Cerebellar nuclear complex (tissue), 1 donor: ENCODE measurements at regions not wholly inside any gene's neighbourhood (a gene's known extent, or its start where the extent isn't known, plus 50 kb on each side); places are given as distances from the start of the nearest gene placed in this dataset.

Experiments
- DNase-seq, 2 experiments: peaks; one replicate each; lab custom pipeline; 2025; lab: John Stamatoyannopoulos, UW

DNA sequence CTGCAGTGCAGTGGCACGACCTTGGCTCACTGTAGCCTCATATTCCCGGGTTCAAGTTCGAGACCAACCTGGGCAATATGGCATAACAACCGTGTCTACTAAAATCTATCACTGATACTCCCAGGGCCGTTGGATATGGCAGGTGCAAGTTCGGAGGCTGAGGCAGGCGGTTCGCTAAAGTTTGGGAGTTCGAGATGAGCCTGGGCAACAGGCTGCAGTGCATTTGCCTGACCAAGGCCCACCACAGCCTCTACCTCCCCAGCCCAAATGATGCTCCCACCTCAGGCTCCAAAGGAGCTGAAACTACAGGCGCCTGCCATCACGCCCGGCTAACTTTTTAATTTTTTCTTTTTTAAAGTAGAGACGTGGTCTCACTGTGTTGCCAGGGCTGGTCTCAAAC is 177.1 kb upstream of the ALG10B start:
- no peak for DNase-seq

DNA sequence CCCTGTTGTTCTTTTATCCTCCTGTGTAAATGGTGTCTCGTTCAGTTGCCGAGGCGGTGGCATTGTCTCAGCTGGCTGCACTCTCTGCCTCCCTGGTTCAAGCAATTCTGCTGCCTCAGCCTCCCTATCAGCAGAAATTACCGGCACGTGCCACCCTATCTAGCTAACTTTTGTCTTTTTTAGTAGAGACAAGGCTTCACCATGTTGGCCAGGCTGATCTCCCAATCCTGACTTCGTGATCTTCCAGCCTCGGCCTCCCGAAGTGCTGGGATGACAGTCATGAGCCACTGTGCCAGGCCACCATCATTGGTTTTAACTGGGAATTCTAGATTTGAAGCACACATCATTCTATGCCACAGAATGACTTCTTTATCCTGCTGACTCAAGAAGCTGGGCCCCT is 175.3 kb upstream of the ALG10B start:
- no peak for DNase-seq

DNA sequence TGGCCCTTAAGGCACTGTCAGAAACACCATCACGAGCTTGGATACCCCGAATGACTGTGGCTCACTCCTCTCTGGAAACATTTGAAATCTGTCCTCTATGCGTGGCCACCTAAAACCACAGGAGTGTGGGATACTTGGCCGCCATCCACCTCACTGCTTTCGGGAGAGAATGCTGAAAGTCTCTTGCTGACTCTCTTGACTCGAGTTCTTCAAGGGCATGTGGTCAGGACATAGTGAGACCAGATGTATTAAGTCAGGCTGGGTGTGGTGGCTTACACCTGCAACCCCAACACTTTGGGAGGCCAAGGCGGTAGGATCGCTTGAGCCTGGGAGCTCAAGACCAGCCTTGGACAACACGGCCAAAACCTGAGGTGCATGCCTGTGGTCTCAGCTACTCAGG is 174.7 kb upstream of the ALG10B start:
- no peak for DNase-seq

DNA sequence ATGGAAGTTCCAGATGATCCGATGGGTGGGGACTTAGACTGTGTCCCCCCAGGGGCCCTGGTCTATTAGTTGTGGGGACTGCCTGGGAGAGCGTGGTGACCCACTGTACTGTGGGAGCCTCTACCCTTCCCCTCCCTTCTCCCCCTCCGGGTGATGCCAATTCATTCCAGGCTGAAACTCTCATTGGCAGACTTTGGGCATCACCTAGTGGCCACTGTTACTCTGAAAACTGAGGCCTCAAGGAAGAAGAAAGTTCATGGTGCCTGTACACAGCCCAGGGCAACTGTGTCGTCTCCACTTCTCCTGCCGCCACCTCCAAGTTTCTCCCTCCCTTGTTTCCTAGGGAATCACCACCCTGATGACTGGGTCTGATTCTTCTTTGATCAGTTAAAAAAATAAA is 173.6 kb upstream of the ALG10B start:
- no peak for DNase-seq

DNA sequence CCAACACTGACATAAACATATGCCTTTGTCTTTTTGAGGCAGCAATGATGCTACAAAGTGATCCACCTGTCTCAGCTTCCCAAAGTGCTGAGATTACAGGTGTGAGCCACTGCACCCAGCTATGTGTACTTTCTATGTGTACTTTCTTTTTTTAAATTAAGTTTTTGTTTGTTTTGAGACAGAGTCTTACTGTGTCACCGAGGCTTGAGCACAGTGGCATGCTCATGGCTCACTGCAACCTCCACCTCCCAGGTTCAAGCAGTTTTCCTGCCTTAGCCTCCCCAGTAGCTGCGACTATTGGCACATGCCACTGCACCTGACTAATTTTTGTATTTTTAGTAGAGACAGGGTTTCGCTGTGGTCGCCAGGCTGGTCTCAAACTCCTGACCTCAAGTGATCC is 172.5 kb upstream of the ALG10B start:
- DNase-seq, result no peak

DNA sequence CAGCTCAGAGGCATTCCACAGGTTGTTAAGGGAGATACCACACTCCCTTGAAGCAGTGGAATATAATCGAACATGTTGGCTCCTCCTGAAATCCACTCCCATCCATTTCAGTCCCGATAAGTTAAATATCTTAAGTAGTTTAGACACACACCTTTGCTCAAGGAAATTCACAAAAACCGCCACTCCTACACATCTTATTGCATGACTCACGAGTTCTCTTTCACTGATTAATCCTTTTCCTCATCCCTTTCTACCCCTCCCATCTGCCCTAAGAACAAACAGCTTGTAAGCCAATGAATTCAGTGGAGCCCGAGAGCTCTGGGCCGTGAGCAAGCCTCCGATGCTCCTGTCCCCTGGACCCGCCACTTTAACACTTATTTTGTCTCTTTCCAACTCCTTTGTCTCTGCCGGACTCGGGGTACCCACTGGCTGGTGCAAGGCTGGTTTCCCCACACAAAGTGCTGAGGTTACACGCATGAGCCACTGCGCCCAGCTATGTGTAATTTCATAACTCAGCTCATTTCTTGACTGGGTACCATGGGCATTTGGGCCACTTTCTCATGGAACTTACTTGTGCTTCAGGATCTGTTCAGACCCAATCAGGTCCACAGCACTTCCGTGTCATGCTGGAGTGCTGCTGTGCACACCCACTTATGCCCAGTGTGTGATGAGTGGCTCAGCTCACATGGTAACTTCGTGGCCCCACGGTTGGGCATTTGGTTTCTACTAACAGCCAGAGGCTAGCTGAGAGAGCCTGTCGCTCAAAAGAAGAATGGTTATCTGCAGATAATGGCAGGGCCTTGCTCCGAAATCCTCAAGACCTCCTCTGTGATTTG is 171.8 kb upstream of the ALG10B start:
- no peak for DNase-seq

DNA sequence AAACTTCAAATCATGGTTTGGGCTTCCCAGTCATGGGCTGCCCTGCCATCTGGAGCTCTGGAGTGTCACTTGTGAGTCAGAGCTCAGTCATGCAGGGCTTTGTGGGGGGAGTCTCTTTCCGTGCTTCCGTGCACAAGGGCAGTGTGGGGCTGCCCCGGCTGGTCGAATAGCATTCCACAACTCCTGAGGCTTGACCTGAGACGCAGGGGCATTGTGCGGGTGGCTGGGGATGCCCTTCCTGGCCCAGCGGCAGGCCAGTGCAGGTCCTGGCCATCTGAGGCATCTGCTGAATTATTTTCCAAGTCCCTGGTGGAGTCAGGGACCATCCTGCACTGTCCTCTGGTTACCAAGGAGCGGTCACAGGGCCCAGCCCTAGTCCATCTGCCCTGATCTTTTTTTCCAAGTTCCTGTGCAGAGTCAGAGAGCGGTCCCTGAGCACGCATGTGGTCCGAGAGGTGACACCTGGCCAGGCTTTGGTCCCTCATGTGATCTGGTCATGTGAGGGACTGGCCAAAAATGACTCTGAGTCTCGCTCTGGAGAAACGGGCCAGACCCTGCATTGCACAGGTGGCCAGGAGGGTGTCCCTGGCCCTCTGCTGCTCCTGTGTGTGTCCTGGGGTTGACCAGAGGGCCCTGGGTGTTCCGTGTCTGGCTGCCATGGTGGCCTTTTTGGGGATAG is 167.0 kb upstream of the ALG10B start:
- DNase-seq, result no peak

DNA sequence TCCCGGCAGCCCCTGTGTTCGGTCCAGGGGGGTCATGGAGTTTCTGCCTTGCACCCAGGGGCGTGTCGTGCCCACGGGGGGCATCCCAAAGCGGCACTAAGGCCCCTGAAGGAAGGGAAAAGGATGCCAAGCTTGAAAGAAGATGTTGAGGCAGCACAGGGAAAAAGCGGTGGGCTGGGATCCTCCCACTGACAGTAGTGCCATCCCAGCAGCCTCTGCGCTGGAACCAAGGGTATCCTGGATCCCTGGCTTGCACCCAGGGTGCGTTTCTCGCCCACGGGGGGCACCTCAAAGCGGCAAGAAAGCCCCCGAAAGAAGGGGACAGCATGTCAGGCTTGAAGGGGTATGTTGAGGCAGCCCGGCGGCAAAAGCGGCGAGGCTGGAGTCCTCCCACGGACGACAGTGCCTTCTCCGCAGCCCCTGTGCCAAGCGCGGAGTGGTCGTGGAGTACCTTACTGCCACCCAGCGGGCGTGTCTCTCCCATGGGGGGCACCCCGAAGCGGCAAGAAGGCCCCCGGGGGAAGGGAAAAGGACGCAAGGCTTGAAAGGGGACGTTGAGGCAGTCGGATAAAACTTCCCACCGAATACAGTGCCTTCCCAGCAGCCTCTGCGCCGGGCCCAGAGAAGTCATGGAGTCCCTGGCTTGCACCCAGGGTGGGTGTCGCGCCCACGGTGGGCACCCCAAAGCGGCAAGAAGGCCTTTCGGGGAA is 164.4 kb upstream of the ALG10B start:
- no peak for DNase-seq

DNA sequence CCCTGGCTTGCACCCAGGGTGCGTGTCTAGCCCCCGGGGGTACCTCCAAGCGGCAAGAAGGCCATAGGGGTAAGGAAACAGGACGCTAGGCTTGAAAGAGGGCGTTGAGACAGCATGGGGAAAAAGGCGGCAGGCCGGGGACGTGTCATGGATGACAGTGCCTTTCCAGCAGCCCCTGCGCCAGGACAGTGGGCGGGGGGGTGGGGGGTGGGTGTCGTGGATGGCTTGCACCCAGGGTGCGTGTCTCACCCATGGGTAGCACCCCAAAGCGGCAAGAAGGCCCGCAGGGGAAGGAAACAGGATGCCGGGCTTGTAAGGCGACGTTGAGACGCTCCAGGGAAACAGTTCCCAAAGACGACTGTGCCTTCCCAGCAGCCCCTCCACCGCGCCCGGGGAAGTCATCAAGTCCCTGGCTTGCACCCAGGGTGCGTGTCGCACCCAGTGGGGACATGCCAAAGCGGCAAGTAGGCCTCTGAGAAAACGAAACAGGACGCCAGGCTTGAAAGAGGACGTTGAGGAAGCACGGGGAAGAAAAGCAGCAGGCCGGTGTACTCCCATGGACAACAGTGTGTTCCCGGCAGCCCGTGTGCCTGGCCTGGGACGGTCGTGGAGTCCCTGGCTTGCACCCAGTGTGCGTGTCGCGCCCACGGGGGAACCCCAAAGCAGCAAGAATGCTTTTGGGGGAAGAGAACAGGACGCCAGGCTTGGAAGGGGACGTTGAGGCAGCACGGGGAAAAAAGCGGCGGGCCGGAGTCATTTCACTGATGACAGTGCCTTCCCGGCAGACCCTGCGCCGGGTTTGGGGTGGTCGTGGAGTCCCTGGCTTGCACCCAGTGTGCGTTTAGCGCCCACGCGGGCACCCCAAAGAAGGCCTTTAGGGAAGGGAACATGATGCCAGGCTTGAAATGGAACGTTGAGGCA is 163.5 kb upstream of the ALG10B start:
- no peak for DNase-seq

DNA sequence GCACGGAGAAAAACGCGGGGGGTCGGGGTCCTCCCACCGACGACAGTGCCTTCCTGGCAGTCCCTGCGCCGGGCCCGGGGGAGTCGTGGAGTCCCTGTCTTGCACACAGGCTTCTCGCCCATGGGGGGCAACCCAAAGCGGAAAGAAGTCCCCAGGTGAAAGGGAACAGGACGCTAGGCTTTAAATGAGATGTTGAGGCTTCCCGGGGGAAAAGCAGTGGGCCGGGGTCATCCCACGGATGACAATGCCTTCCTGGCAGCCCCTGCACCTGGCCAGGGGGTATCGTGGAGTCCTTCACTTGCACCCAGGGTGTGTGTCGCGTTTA is 162.9 kb upstream of the ALG10B start:
- DNase-seq, result no peak

DNA sequence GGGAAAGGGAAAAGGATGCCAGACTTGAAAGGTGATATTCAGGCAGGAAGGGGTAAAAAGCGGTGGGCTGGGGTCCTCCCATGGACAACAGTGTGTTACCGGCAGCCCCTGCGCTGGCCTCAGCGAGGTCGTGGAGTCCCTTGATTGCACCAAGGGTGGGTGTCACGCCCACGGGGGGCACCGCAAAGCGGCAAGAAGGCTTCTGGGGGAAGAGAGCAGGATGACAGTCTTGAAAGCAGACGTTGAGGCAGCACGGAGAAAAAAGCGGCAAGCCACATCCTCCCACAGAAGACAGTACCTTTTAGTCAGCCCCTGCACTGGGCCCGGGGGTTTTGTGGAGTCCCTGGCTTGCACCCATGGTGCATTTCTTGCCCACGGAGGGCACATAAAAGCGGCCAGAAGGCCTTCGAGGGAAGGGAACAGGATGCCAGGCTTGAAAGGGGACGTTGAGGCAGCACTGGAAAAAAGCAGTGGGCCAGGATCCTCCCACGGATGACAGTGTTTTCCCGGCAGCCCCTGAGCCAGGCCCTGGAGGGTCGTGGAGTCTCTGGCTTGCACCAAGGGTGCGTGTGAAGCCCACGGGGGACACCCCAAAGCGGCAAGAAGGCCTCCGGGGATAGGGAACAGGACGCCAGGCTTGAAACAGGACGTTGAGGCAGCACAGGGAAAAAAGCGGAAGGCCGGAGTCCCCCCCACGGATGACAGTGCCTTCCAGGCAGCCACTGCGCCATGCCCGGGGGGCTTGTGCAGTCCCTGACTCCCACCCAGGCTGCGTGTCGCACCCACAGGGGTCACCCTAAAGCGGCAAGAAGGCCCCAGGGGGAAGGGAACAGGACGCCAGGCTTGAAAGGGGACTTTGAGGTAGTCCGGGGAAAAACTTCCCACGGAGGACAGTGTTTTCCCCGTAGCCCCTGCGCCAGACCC is 162.2 kb upstream of the ALG10B start:
- DNase-seq, result no peak

DNA sequence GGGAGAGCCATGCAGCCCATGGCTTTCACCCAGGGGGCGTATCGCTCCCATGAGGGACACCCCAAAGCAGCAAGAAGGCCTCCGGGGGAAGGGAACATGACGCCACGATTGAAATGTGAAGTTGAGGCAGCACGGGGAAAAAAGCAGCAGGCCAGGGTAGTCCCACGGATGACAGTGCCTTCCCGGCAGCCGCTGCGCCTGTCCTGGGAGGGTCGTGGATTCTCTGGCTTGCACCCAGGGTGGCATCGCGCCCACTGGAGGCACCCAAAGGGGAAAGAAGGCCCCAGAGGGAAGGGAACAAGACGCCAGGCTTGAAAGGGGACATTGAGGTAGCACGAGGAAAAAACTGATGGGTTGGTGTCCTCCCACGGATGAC is 161.6 kb upstream of the ALG10B start:
- DNase-seq, result no peak

DNA sequence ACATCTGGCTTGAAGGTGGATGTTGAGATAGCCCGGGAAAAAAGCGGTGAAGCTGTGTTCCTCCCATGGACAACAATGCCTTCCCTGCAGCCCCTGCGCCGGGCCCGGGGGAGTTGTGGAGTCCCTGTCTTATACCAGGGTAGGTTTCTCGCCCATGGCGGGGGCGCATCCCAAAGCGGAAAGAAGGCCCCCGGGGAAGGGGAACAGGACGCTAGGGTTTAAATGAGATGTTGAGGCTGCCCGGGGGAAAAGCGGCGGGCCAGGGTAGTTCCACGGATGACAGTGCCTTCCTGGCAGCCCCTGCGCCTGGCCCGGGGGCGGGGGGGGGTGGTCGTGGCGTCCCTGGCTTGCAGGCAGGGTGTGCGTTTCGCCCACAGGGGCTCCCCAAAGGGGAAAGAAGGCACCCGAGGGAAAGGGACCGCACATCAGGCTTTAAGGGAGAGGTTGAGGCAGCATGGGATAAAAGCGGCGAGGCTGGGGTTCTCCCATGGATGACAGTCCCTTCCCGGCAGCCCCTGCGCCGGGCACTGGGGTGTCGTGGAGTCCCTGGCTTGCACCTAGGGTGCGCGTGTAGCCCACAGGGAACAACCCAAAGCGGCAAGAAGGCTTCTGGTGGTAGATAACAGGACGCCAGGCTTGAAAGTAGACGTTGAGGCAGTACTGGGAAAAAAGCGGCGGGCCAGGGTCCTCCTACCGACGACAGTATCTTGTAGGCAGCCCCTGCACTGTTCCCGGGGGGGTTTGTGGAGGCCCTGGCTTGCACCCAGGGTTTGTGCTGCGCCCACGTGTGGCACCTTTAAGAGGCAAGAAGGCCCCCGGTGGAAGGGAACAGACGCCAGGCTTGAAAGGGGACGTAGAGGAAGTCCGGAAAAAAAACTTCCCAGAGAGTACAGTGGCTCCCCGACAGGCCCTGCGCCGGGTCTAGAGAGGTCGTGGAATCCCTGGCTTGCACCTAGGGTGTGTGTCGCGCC is 160.8 kb upstream of the ALG10B start:
- no peak for DNase-seq

DNA sequence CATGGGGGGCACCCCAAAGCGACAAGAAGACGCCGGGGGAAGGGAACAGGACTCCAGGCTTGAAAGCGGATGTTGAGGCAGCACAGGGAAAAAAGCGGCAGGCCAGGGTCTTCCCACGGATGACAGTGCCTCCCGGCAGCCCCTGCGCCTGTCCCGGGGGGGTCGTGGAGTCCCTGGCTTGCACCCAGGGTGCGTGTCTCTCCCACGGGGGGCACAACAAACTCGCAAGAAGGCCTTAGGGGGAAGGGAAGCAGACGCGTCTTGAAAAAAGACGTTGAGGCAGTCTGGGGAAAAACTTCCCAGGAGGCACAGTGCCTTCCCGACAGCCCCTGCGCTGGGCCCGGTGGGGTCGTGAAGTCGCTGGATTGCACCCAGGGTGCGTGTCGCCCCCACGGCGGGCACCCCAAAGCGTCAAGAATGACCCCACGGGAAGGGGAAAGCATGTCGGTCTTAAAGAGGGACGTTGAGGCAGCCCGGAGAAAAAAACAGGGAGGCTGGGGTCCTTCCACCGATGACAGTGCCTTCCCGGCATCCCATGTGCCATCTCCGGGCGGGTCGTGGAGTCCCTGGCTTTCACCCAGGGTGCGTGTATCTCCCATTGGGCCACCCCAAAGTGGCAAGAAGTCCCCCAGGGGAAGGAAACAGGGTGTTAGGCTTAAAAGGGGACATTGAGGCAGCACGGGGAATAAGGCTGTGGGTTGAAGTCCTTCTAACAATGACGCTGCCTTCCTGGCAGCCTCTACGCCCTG is 159.9 kb upstream of the ALG10B start:
- DNase-seq, result no peak

DNA sequence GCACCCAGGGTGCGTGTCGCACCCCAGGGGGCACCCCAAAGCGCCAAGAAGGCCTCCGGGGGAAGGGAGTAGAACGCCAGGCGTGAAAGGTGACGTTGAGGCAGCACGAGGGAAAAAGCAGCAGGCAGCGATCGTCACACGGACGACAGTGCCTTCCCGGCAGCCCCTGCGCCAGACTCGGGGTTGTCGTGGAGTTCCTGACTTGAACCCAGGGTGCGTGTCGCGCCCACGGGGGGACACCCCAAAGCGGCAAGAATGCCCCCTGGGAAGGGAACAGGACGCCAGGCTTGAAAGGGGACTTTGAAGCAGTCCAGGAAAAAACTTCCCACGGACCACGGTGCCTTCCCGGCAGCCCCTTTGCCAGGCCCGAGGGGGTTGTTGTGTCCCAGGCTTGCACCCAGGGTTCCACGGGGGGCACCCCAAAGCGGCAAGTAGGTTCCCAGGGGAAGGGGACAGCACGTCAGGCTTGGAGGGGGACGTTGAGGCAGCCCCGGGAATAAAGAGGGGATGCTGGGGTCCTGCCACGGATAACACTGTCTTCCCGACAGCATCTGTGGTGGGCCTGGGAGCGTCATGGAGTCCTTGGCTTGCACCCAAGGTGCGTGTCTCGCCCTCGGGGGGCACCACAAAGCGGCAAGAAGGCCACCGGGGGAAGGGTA is 159.2 kb upstream of the ALG10B start:
- DNase-seq, result no peak

DNA sequence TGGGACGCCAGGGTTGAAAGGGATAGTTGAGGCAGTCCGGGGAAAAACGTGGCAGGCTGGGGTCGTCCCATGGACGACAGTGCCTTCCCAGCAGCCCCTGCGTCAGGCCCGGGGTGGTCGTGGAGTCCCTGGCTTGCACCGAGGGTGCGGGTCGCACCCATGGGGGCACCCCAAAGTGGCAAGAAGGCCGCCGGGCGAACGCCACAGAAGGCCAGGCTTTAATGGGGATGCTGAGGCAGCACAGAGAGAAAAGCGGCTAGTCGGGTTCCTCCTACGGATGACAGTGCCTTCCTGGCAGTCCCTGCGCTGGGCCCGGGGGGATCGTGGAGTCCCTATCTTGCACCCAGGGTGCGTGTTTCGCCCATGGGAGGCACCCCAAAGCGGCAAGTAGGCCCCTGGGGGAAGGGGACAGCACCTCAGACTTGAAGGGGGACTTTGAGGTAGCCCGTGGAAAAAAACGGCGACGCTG is 158.6 kb upstream of the ALG10B start:
- DNase-seq, result no peak

DNA sequence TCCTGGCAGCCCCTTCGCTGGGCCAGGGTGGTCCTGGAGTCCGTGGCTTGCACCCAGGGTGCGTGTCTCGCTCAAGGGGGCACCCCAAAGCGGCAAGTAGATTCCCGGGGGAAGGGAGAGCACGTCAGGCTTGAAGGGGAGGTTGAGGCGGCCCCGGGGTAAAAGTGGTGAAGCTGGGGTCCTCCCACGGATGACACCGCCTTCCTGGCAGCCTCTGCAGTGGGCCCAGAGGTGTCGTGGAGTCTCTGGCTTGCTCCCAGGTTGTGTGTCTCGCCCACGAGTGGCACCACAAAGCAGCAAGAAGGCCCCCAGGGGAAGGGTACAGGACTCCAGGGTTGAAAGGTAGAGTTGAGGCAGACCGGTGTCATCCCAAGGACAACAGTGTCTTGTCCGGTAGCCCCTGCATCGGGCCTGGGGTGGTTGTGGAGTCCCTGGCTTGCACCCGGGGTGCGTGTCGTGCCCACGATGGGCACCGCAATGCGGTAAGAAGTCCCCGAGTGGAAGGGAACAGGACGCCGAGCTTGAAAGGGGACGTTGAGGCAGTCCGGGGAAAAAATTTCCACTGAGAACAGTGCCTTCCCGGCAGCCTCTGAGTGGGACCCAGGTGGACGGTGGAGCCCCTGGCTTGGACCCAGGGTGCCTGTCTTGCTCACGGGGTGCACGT is 158.0 kb upstream of the ALG10B start:
- DNase-seq, result no peak

DNA sequence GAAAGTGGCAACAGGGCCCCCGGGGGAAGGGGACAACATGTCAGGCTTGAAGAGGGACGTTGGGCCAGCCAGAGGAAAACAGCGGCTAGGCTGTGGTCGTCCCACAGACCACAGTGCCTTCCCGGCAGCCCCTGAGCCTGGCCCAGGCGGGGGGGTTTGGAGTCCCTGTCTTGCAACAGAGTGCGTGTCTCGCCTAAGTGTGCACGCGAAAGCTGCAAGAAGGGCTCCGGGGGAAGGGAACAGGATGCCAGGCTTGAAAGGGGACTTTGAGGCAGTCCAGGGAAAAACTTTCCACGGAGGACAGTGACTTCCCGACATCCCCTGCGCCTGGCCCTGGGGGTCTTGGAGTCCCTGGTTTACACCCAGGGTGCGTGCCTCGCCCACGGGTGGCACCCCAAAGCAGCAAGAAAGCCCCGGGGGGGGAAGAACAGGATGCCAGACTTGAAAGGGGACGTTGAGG is 157.5 kb upstream of the ALG10B start:
- no peak for DNase-seq
